Stimulated activated CD8-positive, alpha-beta memory T cell treated with anti-CD3 and anti-CD28 coated beads, Interleukin-7, amount 100 ng/mL, for 1 hour (primary cell): ENCODE measurements at regions not wholly inside any gene's neighbourhood (a gene's known extent, or its start where the extent isn't known, plus 50 kb on each side); places are given as distances from the start of the nearest gene placed in this dataset.

ENCODE experiments used
- DNase-seq, 2 donors: peaks; one replicate each; pipeline ENCODE4 v3.0.0-alpha.2; 2020; ENCODE audit warnings: low read depth in 2 of 2

GRCh38 chr2:217304582-217304981 lies 444.7 kb upstream of the TNP1 start:
- DNase-seq, result no peak

DNA sequence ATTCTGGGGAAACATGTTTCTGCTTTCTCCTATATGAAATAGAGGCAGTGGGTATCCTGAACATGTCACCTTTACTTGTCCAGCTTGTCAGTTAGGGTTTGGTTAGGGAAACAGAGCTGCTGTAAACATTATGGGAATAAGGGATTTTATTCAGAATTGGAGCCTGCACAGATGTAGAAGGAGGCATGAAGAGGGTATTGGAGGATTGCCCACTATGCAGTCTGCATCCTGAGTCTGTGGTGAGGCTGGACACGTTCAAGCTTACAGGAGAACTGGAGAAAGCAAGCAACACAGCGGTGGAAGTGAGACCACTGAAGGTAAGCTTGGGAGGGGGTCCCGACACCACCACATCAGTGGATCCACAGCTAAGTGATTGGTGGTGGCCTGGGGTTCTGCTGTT lies 443.0 kb upstream of the TNP1 start:
- DNase-seq, result no peak

DNA sequence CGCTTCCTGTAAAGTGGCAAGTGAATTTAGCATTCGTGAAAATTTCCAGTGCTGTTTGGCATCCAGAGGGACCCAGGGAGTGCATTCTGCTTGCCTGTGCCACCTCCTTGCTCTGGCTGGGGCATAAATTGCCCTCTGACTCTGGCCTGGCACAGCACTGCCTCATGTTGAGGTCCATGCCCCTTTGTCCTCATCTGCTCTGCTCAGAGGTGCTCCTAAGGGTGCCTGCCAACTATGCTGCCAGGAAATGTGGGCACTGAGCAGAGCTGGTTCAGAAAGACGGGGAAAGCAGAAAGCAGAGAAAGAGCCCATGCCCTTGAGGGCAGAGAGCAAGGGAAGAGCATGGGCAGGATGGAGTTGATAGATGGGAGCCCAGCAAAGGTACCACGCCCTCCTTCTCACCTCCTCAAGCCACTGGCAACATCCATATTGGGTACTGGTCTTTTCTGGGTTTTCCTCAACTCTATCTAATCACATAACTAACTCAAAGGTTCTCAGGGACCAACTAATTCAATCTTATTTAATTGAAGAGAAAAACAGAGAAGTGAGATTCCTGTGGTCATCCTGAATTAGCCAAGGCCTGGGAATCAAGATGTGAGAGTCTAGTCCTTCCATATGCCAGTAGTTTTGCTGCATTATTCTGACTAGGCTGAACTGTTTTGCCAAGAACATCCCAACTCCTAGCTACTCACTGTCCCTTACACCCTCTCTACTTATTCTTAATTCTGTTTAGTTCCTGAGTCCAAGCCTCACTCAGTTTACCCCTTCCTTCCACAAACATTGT lies 441.5 kb upstream of the TNP1 start:
- no peak for DNase-seq

DNA sequence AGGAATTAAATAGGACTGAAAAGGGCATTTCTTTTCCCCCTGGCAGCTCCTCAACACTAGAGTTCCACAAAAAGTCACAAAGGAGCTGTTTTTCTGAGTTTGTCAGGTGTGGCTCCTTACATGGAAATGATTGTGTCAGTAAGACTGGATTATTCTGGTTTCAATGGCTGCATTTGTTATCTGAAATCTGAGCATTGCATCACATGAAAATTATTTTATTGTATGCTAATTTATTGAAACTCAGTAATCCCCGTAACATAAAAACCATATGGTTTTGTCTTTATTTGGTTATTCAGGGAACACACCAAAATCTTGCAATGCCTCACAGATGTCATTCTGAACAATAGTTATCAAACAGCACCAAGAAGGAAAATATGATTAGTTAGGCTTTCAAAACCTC lies 439.7 kb upstream of the TNP1 start:
- DNase-seq, result no peak

DNA sequence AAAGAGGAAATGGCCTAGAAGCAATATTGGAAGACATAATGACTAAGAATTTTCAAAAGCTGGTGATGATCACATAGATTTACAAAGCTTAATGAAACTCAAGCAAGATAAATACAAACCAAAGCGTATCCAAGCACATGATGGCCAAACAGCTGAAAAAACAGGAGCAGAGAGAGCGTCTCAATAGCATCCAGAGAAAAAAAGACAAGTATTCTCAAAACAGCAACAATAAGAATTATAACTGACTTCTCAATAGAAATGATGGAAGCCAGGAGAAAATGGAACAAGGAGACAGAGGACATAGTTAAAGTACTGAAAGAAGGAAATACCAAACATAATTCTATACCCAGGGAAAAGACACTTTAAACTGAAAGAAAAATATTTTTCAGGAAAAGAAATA lies 437.2 kb upstream of the TNP1 start:
- no peak for DNase-seq

GRCh38 chr2:217294818-217295217 lies 435.0 kb upstream of the TNP1 start:
- no peak for DNase-seq

GRCh38 chr2:217294211-217294610 lies 434.3 kb upstream of the TNP1 start:
- no peak for DNase-seq

- no peak for DNase-seq
Measured at GRCh38 chr2:217293607-217294006, 433.7 kb upstream of the TNP1 start.

DNA sequence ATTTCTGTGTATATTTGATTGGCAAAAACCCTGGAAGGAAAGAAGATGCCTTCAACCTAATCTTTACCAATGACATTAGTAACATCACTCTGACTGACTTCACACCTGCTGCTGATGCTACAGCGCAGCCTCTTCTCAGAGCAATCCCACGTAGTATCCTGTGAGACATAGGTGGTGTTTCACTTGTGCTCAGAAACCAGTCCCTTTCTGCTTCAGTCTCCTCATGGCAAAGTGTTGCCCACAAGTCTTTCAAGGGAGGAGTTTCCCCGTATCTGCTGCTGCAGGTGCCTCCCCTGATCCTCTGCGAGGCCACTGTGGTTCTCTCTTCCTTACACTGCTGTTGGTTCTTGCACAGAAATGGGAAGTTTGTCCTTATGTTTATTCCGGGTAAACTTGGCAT lies 433.2 kb upstream of the TNP1 start:
- no peak for DNase-seq

DNA sequence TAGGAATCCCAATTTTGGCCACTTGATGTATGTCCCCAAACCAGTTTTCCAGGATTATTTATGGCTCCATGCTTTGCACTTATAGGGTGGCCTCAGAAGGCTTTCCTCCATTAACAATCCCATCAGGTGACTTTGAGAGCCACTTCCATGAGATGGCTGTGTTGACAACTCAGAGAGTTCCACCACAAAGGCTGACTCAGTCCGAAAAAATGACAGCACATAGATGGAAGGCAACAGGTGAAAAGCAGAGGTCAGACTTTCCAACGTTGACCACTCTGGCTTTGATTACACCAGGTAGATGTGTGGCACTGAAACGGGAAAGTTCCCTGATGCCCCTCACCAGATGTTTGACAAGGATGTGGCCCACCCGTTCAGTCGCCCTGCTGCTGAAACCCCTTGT lies 431.4 kb upstream of the TNP1 start:
- DNase-seq, result no peak

DNA sequence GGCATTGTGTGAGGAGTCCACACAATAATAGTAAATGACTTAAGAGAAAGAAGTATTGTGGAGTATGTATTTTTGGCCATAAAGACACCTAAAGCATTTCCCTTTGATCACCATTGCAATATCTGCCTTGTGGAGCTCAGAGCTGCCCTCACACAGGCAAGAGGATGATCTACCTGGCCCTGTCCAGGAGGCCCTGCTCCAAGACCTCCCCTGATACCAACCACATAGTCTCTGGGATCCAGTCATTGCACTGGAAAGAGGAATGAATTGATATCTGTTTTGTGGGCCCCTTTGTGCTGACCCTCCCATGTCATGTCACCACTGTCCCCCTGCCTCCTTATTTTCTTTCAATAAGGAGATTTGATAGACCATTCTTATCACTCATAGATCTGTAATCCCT lies 430.6 kb upstream of the TNP1 start:
- DNase-seq, result no peak

DNA sequence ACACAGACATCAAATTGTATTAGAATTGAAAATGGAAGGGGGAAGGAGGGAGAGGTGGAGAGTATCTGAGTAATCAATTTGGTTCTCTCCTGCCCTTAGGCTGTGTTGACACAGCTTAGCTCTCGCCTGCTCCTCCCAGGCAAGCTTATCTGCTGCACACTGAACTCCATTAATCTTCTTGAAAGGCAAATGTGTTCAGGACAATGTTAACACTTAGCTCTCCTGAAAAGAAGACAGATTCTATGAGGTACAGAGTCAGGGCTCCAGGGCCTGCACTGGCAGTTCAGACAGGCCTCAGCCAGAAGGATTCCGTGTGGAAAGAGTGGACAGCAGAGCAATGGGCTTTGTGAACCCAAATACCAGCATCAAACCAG lies 430.0 kb upstream of the TNP1 start:
- DNase-seq, result no peak

- no peak for DNase-seq
Measured at GRCh38 chr2:217289177-217289906, 429.5 kb upstream of the TNP1 start.

DNA sequence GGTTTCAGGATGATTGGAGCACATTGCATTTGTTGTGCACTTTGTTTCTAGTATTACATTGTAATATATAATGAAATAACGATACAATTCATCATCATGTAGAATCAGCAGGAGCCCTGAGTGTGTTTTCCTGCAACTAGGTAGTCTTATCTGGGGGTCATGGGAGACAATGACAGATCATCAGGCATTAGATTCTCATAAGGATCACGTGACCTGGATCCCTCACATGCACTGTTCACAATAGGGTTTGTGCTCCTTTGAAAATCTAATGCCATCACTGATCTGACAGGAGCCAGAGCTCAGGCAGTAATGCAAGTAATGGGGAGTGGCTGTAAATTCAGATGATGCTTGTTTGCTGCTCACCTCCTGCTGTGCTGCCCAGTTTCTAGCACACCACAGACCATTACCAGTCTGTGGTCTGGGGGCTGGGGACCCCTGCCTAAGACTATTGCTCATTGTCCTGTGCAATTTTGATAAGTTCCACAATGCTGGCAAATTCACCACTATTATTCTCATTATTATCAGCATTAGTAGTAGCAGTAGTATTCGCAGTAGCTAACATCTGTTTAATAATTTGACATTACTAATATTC lies 428.7 kb upstream of the TNP1 start:
- no peak for DNase-seq

DNA sequence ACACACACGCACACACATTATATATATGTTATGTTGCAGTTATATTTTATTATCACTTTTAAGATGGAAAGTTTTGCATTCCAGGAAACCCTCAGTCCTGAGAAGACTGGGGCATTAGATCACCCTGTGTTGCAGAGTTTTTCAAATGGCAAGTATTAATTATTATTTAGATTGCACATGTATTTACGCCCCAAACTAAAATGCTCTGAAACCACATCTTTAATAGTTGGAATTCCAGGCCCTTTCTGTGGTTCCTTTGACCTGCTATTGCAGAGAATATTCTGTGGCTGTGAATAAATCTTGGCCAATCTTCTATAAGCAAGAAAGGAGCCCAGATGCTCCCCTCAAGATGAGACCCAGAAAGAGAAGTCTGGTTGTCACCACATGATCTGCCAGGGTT lies 427.0 kb upstream of the TNP1 start:
- DNase-seq, result no peak

GRCh38 chr2:217285926-217286325 lies 426.1 kb upstream of the TNP1 start:
- no peak for DNase-seq

DNA sequence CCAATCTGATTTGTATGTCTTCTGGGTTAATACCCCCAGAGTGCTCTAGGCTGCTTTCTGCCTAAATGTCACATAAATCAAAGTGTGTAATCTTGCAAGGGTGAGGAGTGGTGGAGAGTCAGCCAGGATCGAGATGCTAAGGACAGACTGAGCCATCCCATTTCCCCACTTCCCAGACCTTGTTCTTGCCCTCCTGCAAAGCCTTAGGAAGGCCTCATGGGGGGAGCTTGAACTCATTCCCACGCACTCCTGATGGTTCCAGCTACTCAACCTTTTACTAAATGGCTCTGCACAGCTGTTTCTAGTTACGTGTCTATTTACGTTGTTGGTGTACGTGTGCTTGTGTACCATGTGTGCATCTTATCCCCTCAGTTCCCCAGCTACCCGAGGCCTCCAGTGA lies 423.6 kb upstream of the TNP1 start:
- DNase-seq, result no peak

GRCh38 chr2:217282531-217282930 lies 422.7 kb upstream of the TNP1 start:
- DNase-seq, result no peak

- DNase-seq, result no peak
Measured at GRCh38 chr2:217279556-217279955, 419.7 kb upstream of the TNP1 start.

DNA sequence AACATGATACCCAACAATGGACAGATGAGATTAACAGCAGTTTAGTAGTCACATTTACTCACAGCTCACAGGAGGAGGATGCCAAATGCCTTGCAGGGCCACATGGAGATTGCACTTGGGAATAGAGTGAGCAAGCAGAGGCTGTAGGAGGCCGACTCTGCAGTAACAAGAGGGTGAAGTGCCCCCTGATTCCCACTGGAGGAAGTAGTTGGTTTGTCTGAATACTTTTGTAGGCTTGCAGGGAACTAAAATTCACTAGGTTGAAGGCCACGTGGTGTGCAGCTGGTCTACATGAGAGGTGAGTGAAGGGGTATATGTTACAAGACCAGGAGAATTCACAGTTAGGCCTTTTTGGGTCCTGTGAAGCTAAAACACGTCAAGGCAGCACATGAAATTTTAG lies 419.3 kb upstream of the TNP1 start:
- no peak for DNase-seq

DNA sequence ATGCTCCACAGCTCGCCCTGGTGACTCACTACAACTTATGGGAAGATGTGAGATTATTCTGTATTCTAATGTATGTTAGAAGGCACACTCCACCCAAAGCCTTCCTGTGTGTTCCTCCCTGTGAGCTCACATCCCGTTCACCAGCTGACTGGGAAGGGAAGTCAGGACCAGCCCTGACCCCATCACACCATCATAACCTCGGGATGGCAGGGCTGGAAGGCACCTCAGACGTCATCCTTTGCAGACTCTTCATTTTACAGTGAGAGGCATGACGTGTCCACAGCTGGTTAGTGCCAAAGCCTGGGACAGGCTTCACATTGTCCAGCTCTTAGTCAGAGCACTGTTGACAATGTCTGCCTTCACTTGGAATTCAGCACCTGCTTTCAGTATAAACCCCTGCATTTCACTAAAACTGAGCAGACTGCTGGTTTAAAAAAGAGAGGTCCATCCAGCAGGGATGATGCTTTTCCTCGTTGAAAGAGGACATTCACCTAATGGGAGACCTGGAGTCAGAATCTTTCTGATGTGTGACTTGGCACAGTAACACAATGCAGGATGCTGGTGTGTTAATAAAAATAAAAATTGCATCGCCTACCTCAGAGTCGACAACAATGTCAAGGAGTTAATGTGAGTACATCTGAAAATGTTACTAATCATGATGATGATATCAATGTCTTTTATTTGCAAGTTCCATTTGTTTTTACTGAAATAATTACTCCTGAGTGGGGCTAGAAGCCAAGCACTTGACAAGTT lies 418.0 kb upstream of the TNP1 start:
- DNase-seq, result no peak

DNA sequence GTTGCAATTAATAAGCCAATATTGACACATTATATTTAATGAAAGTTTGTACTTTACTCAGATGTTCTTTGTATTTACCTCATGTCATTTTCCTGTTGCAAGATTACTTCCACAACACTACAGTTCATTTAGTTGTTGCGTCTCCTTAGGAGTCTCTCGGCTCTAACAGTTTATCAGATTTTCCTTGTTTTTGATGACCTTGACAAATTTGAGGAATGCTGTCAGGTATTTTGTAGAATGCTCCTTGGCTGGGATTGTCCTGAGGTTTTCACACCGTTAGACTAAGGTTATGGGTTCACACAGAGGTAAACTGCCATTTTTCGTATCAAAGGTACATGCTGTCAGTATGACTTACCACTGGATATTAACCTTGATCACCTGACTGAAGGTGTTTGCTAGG lies 416.6 kb upstream of the TNP1 start:
- no peak for DNase-seq

DNA sequence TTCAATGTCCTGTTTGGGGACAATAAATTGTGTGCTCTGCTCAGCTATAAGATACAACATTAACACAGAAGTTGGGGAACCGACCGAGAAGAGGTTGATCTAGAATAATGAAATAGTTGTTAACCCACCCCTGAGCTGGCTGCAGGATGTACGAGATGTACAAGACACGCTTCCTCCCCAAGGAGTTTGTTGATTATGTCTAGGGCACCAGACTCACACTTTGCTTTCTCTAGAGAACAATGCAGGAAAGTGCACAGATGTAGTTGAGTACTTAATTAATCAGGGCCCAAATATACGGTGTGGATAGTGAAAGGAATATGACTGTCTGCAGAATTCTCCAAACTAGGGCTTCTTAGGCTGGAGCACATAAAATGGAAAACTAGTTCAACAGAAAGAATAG lies 415.2 kb upstream of the TNP1 start:
- DNase-seq, result no peak
